K562 (cell line): ENCODE measurements at regions not wholly inside any gene's neighbourhood (a gene's known extent, or its start where the extent isn't known, plus 50 kb on each side); places are given as distances from the start of the nearest gene placed in this dataset.
A peak's percentile ranks its signal among the peaks of the same experiment; 100 is the strongest.

Experiments
- ATAC-seq: fragments of 200-7000 bp; cut with Tn5 transposase; 3 replicates; pipeline ENCODE4 v1.9.1; 2020; ENCODE audit warnings: moderate library complexity
- BruUV-seq: library from RNA; stranded (reverse); fragments of 400-500 nt; replicated peaks from 2 replicates; lab custom pipeline; 2021; lab: Mats Ljungman, UMichigan
- CTCF ChIA-PET: fragments of 300-600 bp; formaldehyde crosslinking; extraction: SDS; loops from one replicate; lab custom pipeline; 2021; ENCODE audit warnings: low intra/inter-chr PET ratio; lab: Yijun Ruan, JAX
- POLR2A ChIA-PET: fragments of 300-600, 350-650 bp; sonication (Branson Sonifier 250); formaldehyde crosslinking; extraction: SDS; loops from one replicate; lab custom pipeline; 2021; ENCODE audit warnings: antibody characterized with exemption, inconsistent platforms; lab: Yijun Ruan, JAX
- DNase-seq, 4 experiments: peaks; one replicate each; pipeline versions ENCODE4 v3.0.0 to v3.0.0-alpha.2; 2011 to 2018; ENCODE audit warnings: low spot score in 3 of 4, mixed read lengths in 3 of 4; ENCODE audit errors: extremely low read depth in 1 of 4
- FAIRE-seq: peaks from 2 replicates; lab custom pipeline; 2011; peaks lifted over from hg19 to GRCh38; lab: Jason Lieb, UNC
- H2AFZ ChIP-seq: 2 replicates; pipeline ENCODE4 v1.6.0; 2011; ENCODE audit warnings: low read depth, low read length, control low read depth, inconsistent platforms
- H3K27ac ChIP-seq: fragments of 200-600 bp; 3 replicates; pipeline ENCODE4 v1.8.0; 2011; ENCODE audit warnings: low read depth, mild to moderate bottlenecking, control low read depth, inconsistent platforms, low read length, moderate library complexity, mixed read lengths; ENCODE audit errors: extremely low read depth
- H3K27me3 ChIP-seq, 2 experiments: fragments of 300-600 bp in 1 of 2; 2 replicates in 1 of 2; 3 replicates in 1 of 2; pipeline versions ENCODE4 v1.6.0 to v1.8.0; 2011; ENCODE audit warnings: inconsistent platforms in 2 of 2, low read length in 2 of 2, mild to moderate bottlenecking in 1 of 2, mixed read lengths in 1 of 2, moderate library complexity in 1 of 2; ENCODE audit not compliant: control insufficient read depth in 2 of 2, insufficient read depth in 2 of 2
- H3K36me3 ChIP-seq: fragments of 300-600 bp; 3 replicates; pipeline ENCODE4 v1.8.0; 2011; ENCODE audit warnings: mild to moderate bottlenecking, low read length, inconsistent platforms; ENCODE audit not compliant: control insufficient read depth, insufficient read depth
- H3K4me1 ChIP-seq, 2 experiments: fragments of 200-600 bp in 1 of 2; replicated peaks in 1 of 2; 2 replicates in 1 of 2; 3 replicates in 1 of 2; pipeline versions ENCODE4 v1.5.1 to v1.8.0; 2011; ENCODE audit warnings: inconsistent platforms in 2 of 2, low read length in 2 of 2, mild to moderate bottlenecking in 1 of 2, mixed read lengths in 1 of 2, moderate library complexity in 1 of 2; ENCODE audit not compliant: control insufficient read depth in 2 of 2, insufficient read depth in 2 of 2
- H3K4me2 ChIP-seq: 2 replicates; pipeline ENCODE4 v1.6.1; 2011; ENCODE audit warnings: low read length, control low read depth, inconsistent platforms, mixed read lengths; ENCODE audit not compliant: insufficient read depth
- H3K4me3 ChIP-seq: fragments of 200-600 bp; sonication (generic), shearing (Covaris generic); 2 replicates; pipeline ENCODE4 v1.5.1; 2016; ENCODE audit warnings: control low read depth, inconsistent platforms
- H3K79me2 ChIP-seq: fragments of 200-600 bp; 3 replicates; pipeline ENCODE4 v1.8.0; 2011; ENCODE audit warnings: low read length, inconsistent platforms; ENCODE audit not compliant: control insufficient read depth, insufficient read depth
- H3K9ac ChIP-seq, 2 experiments: 2 replicates each; pipeline versions ENCODE4 v1.6.0 to v1.6.1; 2011; ENCODE audit warnings: low read depth in 2 of 2, low read length in 2 of 2, control low read depth in 1 of 2, inconsistent platforms in 1 of 2, mild to moderate bottlenecking in 1 of 2, mixed read lengths in 1 of 2; ENCODE audit not compliant: insufficient read depth in 1 of 2
- H3K9me1 ChIP-seq: one replicate; pipeline ENCODE4 v1.6.0; 2011; ENCODE audit warnings: inconsistent platforms, mild to moderate bottlenecking, low read length, moderate library complexity; ENCODE audit not compliant: control insufficient read depth, insufficient read depth
- H3K9me3 ChIP-seq: replicated peaks from 2 replicates; pipeline ENCODE4 v1.5.1; 2011; ENCODE audit warnings: low read depth, low read length, inconsistent platforms; ENCODE audit not compliant: control insufficient read depth, insufficient read depth
- H4K20me1 ChIP-seq: replicated peaks from 2 replicates; pipeline ENCODE4 v1.6.1; 2011; ENCODE audit warnings: low read length, inconsistent platforms, mixed read lengths; ENCODE audit not compliant: control insufficient read depth, insufficient read depth
- PHF21A ChIP-seq: fragments of 450-650 bp; IDR thresholded peaks from 2 replicates; pipeline ENCODE4 v1.6.1; 2017; ENCODE audit warnings: low read depth, borderline replicate concordance
- POLR2AphosphoS2 ChIP-seq: IDR thresholded peaks from 2 replicates; pipeline ENCODE4 v1.6.1; 2012; ENCODE audit warnings: low read length, improper control_type of control experiment
- WGBS: fragments of 100-300 bp; shearing (Covaris generic); methylation state at CpG from one replicate; pipeline ENCODE4 v1.1.6; 2016; ENCODE audit warnings: low coverage, mixed read lengths; ENCODE audit not compliant: insufficient coverage; ENCODE audit errors: missing lambda C conversion rate; 5-methylcytosine and 5-hydroxymethylcytosine counted together
- in situ Hi-C: fragments of 300-500 bp; cut with MboI; formaldehyde crosslinking; loops from 4 replicates; pipeline ENCODE4 v1.15.0; 2018; ENCODE audit warnings: inconsistent platforms, mixed read lengths
- intact Hi-C: fragments of 100-400 bp; cut with micrococcal nuclease; formaldehyde crosslinking; loops from 2 replicates; pipeline ENCODE4 v1.14.2; 2022
- TF ChIP-seq, protein P1 (sequence below): fragments of 200-800 bp; sonication (Bioruptor generic); IDR thresholded peaks from 2 replicates; pipeline ENCODE4 v1.6.1; 2016; ENCODE audit warnings: missing genetic modification characterization, missing compliant biosample characterization

DNA sequence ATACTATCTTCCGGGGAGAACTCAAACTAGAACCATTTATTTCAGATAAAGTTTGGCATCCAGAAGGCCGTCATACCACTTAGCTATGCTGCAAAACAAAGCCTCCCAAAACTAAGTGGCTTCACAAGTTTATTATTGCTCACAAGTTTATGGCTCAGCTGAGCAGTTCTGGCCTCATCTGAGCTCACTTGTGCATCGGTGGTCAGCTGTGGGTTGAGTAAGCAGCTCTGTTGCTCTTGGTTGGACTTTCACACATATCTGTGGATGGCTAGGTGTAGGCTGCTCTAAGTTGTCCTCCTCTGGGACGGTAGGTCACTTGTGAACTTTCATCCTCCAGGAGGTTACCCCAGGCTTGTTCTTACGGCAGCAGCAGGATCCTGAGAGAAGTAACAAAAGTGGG lies 162.7 kb downstream of the BTG1 start:
- intact Hi-C loops: no loop called here
- Histone ChIP-seq H3K9me3 (no peaks in the 10 kb centered on the region), H3K79me2 (no peaks in the 10 kb centered on the region), H3K36me3 (no peaks in the 10 kb centered on the region), H4K20me1 (no peaks in the 10 kb centered on the region), H3K4me3 (no peak overlapping the region), H3K4me1 (peaks cover 0 to 13% of the 10 kb centered on the region in 2 experiments; a peak in 2 of 5 replicates), H3K9ac (no peak overlapping the region), H3K4me2 (no peak overlapping the region), H2AFZ (0 out of 2 replicates have a peak overlapping the region, but pooled peaks have one; percentile 11), H3K27me3 (no peaks in the 10 kb centered on the region), H3K27ac (no peak overlapping the region), H3K9me1 (no peaks in the 10 kb centered on the region)
- BruUV-seq: no TSS peak
- ATAC-seq (peak; percentile 35; the same call in 2 of the 3 replicates), FAIRE-seq (no peak), DNase-seq (no peak)
- 45% methylated on average over 5 of the region's 5 CpGs for WGBS
- ChIA-PET POLR2A (interaction anchor here (0.9 to 1.0 kb wide), 2 partner anchors 15 to 161 kb away, joined by 3 read pairs; no protein-coding TSS in a partner anchor), CTCF (no interaction called here)
- TF ChIP-seq, protein P1, sequence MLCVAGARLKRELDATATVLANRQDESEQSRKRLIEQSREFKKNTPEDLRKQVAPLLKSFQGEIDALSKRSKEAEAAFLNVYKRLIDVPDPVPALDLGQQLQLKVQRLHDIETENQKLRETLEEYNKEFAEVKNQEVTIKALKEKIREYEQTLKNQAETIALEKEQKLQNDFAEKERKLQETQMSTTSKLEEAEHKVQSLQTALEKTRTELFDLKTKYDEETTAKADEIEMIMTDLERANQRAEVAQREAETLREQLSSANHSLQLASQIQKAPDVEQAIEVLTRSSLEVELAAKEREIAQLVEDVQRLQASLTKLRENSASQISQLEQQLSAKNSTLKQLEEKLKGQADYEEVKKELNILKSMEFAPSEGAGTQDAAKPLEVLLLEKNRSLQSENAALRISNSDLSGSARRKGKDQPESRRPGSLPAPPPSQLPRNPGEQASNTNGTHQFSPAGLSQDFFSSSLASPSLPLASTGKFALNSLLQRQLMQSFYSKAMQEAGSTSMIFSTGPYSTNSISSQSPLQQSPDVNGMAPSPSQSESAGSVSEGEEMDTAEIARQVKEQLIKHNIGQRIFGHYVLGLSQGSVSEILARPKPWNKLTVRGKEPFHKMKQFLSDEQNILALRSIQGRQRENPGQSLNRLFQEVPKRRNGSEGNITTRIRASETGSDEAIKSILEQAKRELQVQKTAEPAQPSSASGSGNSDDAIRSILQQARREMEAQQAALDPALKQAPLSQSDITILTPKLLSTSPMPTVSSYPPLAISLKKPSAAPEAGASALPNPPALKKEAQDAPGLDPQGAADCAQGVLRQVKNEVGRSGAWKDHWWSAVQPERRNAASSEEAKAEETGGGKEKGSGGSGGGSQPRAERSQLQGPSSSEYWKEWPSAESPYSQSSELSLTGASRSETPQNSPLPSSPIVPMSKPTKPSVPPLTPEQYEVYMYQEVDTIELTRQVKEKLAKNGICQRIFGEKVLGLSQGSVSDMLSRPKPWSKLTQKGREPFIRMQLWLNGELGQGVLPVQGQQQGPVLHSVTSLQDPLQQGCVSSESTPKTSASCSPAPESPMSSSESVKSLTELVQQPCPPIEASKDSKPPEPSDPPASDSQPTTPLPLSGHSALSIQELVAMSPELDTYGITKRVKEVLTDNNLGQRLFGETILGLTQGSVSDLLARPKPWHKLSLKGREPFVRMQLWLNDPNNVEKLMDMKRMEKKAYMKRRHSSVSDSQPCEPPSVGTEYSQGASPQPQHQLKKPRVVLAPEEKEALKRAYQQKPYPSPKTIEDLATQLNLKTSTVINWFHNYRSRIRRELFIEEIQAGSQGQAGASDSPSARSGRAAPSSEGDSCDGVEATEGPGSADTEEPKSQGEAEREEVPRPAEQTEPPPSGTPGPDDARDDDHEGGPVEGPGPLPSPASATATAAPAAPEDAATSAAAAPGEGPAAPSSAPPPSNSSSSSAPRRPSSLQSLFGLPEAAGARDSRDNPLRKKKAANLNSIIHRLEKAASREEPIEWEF (CRISPR knock-in tag): no peak
- TF ChIP-seq PHF21A (no peak), POLR2AphosphoS2 (no peak)
- in situ Hi-C loops: no loop called here
